Activated CD4-positive, alpha-beta T cell treated with anti-CD3 and anti-CD28 coated beads, Interleukin-10, Interleukin-2, amounts not matched to agents 100 ng/mL and 50 ng/mL, durations not matched to agents 16 hours and 8 hours (primary cell): ENCODE measurements at regions not wholly inside any gene's neighbourhood (a gene's known extent, or its start where the extent isn't known, plus 50 kb on each side); places are given as distances from the start of the nearest gene placed in this dataset.
"Not testable (repeated sequence)": the region's sequence is repeated elsewhere in the genome, so short reads cannot be mapped to it uniquely, and the experiment has no call there.

ENCODE experiments used
- DNase-seq: peaks from one replicate; pipeline ENCODE4 v3.0.0-alpha.2; 2020

DNA sequence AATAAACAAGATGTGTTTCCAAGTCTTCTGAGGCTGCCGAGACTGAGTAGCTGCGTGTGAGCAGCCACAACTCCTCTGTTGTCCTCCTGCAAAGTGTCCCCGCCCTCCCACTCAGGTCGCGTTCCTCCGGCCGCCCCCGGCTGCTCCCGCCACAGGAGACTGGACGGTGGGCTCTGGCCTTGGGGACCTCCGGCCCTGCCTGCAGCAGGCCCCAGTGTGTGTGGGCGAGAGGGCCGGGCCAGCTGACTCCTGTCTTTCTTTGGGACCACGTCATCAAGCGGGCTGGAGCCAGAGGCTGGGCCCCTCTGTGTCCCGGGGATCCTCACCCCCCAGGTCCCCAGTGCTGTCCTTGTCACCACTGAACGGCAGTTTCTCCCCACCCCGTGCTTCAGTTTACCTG lies 175.3 kb downstream of the NPIPB11 start:
- DNase-seq = no peak

DNA sequence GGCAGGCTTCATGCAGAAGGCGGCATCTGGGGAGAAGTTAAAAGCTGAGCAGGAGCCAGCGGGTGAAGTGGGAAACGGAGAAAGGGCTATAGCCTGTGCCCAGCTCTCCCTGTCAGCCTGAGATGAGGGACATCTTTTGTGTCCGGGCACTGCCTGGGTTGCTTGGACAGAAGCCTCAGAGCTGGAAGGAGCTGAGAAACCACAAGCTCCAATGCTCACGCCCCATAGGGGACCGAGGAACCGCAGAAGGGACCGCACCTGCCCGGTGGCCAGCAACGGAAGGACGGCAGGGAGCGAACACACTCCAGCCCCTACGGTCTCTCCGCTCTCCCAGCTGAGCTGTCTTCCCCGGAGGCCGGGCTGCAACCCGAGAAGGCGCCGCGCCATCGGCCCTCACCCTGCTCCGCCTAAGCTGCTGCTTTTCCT lies 175.8 kb downstream of the NPIPB11 start:
- DNase-seq = no peak

DNA sequence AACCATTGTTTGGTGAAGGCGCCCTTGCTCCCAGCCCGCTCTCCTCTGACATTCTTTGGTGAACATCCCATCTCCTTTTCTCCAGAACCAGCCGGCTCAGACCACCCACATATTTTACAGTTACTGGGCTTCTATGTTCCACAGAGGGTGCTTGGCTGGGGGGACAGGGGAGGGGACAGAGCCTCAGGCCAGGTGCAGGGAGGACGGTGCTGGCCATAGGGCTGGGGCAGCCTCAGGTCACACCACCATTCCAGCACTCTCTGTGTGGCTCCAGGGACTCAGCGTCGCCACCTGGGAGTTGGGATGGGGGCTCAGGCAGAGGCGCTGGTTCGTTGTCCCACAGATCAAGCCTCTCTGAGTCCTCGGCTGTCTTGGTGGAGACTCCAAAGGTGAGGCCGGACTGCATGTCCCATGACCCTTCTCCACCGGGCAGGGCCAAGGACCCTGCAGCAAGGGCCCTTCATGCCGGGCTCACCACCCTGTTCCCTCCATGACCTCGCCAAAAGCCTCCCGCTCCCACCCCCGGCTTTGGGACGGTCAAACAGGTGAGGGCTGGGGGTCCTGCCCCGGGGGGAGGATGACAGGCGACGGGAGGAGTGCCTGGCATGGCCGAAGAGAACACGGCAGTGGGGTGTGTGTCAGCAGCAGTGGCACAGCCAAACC lies 176.4 kb downstream of the NPIPB11 start:
- not testable (repeated sequence) for DNase-seq

DNA sequence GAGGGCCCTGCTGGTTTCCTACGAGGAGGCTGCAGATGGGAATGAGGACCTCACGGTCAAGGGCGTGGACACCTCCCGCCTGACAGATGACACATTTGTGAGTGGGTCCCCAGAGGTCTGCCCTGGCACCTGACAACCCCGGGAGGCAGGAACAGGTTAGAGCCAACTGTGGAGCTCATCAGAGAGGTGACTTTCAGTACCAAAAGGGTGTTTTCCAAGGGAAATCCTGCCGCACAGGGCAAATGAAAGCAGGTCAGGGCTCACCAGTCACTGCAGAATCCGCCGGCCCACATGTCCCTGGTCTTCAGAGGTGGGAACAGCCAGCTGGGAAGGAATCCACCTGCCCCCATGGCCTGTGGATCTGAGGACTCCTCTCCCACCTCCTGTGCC lies 176.9 kb downstream of the NPIPB11 start:
- DNase-seq = not testable (repeated sequence)

DNA sequence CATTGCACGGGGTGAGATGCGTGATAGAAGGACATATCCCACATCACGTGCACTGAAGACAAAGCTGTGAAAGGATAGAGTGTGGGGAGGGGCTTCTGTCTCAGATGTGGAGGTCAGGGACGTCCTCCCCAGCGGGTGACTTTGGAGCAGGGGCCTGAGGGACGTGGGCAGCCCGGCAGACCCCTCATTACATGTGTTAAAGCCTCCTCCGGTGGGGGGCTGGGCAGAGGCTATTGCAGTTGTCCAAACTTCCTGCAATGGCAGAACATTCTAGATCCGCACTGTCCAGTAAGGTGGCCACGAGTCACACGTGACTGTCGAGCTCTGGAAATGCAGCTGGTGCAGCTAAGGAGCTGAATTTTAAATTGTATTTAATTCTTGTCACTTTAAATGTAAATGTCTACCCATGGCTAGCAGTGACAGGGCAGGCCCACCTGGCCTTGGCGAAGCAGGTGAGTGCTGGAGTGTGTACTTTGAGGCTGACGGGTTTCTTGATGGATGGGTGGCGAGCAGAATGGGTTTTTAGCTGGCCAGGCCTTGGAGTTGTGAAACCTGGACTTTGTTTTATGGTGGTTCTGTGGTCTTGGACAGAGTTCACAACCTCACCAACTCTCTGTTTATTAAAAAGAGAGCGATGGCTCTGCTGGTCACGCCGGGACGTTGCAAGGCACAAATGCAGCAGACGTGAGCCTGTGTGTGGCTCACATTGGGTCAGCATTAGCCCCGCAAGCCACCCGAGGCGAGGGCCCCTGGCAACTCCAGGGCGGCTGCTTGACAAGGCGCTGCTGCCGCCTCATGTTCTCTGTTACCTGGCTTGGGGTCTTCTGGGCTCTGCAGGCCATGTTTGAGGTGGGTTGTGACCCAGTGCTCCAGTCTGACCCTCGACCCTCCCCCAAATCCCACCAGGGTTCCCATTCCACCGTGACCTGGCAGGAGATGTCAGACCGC lies 177.6 kb downstream of the NPIPB11 start:
- not testable (repeated sequence) for DNase-seq

DNA sequence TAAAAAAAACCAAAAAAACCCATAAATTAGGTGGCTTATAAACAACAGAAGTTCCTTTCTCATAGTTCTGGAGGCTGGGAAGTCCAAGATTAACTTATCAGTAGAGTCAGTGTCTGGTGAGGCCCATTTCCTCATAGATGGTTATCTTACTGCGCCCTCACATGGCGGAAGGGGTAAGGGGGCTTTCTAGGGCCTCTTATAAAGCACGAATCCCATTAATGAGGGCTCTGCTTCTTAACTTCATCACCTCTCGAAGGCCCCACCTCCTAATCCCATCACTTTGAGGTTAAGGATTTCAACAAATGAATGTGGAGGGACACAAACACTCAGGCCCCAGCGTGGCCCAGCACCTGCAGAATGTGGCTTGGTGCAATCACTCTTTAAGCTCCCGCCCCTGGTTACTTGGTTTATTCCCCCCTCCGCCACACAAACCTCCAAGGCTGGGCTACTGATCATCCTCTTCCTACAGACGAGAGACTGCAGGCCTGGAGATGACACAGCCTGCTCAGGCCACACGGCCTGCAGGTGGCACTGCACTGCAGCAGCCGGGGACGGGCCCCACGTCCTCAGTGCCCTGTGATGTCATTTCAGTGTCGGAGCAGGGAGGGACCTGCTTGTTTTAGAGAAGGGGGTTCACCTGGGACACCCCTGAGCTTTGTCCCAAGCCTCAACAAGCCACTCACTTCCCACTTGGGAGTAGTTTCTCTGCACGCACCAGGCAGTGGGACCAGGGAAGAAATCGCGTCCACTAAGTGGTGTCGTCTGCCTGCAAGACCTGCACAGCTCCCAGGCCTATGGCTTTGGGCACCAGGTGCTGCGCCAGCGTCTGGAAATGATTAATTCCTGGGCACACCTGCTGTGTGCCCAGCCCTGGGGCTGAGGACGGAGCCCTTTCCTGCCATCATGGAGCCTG lies 178.5 kb downstream of the NPIPB11 start:
- peak; percentile 59 for DNase-seq

DNA sequence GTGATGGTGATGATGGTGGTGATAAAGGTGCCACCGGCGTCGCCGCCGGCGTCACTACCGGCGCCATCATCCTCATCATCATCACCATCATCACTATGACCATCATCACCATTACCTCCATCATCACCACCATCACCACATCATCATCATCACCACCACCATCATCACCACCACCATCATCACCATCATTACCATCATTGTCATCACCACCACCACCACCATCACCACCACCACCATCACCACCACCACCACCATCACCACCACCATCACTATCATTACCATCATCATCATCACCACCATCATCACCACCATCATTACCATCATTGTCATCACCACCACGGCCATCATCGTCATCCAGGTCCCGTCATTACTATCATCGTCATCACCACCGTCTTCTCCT lies 179.7 kb downstream of the NPIPB11 start:
- no peak for DNase-seq

DNA sequence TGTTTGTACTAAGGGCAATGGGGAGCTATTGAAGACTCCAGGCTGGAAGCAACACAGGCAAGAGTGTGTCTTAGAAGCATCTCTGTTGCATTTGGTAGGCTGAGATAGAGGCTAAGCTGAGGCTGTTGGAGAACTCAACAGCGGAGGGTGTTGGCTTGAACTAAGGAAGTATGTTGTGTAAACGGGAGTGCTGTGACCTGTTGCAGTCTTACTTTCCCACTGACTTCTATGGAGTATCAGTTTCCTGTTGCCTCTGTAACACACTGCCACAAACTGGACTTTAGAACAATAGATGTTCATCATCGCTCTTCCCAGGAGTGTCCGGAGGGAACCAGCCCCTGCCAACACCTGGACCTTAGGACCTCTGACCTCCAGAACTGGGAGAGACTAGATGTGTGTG lies 181.8 kb downstream of the NPIPB11 start:
- DNase-seq = not testable (repeated sequence)

DNA sequence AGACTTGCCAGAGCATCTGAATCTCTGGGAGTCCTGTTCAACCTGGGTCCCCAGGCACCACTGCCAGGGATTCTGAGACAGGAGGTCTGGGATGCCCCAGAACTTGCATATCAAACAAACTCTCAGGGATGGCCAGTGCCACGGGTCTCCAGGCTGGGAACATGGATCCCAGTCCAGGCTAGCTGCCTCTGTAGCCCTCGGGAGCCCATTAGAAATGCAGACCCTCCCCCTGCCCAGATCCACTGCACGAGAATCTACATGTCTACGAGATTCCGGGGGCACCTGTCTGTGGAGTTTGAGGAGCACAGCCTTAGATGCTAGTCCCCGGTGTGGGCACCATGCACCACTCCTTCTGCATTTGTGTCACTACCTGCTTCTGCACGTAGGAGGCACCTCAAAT lies 183.9 kb downstream of the NPIPB11 start:
- not testable (repeated sequence) for DNase-seq

DNA sequence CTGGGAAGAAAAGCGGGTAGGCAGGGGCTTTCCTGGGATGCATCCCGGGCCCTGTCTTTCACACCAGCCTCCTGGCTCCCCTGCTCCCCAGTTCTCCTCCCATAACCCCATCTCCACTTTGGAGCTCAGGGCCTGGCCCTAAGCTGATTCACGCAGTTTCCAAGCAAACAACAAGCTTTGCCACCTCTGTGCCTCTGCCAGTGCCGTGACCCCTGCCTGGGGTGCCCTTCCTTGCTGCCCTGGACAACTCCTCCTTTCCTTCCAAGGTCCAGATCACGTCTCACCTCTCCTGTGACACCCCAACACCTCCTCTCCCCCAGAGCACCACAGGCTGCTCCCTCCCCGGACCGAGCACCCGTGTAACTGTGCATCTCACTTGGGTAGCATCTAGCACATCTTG lies 184.5 kb downstream of the NPIPB11 start:
- not testable (repeated sequence) for DNase-seq

DNA sequence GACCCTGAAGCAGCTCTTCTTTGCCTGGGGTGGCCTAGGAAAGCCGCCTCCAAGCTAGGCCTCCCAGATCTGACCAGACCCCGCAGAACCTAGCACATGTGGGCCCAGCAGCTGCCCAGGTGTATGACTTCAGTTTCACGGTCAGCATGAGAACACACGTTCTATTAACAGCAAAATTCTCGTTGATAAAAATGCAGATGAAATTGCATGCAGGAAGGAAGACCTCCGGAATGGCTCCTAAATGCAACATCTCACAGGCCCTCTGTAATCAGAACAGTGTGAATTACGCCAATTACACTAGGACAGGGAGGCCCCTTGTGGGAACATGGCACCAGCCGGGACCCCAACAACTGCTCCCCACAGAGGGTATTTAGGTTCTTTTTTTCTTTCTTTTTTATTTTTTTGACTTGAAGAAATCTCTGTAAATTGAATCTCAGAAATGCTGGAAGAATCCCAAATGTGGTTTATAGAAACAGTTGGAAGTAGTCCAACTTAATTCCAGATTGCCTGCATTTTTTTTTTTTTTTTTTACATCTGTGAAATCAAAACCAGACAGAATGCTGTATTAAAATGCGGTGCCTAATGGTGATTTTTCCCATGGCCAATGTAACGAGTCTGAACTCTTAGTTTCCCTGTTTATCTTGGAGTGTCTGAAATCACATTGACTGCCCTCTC lies 185.1 kb downstream of the NPIPB11 start:
- not testable (repeated sequence) for DNase-seq

DNA sequence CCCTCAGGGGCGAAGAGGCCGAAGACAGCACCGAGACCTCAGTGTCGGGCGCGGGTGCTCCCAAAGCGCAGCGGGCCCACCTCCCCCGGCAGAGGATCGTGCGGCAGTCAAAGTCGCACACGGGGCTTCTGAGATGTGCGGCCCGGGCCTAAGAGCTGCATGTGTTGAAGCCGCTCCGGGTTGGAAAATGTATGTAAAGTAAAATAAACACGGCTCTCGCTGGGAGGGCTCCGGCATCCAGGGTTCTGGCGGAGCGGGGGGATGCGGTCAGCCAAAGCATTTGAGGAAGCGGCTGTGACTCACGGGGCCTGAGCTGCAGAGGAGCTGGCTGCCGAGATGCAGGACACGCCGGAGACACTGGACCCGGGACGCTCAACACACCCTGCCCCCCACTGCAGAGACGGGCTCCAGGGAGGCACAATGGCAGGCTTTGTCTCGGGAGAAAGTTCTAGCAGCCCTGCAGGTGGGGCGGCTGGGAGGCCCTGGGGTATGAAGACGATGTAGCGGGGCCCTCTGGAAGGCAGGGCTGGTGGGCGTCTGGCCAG lies 185.8 kb downstream of the NPIPB11 start:
- not testable (repeated sequence) for DNase-seq

DNA sequence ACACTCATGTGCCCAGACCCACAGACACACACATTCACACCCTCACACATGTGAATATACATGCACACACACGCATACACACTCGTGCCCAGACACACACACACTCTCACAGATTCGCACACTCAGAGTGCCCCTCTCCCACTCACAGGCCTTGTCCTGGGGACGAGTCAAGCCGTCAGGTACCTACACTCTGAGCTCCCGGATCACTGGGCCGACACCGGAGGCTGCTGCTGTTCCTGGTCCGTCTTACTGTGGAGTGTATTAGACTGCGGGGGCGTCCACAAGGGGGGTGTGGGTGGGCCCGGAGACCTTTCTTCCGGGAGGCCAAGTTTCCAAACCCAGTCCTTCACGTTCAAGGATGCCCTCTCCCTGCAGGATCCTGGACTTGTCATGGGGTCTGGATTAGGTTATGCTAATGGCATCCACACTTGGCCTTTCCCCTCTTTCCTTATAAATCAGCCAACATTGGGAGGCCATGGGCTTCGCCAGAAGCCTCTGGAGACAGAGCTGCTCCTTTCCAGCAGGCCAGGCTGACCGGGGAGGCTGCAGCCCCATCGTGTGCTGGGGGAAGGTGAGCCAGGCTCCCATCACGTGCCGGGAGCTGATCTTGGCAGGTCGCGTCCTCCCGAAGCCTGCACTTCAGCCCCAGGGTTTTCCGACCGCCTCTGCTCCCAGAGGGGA lies 186.4 kb downstream of the NPIPB11 start:
- not testable (repeated sequence) for DNase-seq

DNA sequence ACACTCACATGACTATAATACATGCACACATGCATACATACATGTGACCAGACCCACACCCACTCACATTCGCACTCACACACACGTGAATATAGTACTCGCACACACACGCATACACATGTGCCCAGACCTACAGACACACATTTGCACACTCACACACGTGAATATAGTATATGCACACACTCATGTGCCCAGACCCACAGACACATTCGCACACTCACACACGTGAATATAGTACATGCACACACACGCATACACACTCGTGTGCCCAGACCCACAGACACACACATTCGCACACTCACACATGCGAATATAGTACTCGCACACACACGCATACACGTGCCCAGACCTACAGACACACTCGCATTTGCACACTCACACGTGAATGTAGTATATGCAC lies 186.9 kb downstream of the NPIPB11 start:
- not testable (repeated sequence) for DNase-seq

DNA sequence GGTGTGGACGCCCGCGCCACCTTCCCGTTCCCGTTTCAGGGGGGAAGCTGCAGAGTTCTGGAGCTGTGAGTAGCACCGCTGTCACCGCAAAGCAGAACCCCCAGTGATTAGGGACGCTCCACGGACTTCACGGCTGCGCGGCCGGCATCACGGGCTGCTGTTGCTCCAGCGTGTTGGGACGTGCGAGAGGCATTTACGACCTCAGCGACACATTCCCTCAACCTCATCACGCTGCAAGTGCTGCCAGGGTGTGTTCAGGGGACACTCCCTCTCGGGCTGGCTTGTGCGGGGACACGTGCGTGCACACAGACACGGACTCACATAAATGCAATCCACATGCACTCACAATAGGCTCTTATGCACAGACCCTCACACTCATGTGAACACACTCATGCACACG lies 187.9 kb downstream of the NPIPB11 start:
- not testable (repeated sequence) for DNase-seq

DNA sequence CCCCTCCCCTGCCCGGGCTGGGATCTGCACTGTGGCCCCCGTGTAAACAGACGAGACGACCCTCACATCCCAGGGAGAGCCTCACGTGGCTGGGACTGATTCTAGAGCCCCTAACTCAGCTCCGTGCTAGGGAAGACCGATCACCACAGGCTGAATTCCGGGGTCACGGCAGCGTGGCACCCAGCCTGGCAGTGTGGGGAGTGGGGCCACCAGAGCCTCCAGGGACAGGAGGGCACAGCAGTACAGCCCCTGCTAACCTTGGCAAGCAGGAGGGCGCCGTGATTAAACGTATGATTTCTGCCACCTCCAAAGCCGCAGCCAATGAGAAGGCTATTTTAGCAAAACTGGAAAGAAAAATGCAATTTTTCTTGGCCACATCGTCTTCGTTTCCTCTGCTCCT lies 188.3 kb downstream of the NPIPB11 start:
- not testable (repeated sequence) for DNase-seq

DNA sequence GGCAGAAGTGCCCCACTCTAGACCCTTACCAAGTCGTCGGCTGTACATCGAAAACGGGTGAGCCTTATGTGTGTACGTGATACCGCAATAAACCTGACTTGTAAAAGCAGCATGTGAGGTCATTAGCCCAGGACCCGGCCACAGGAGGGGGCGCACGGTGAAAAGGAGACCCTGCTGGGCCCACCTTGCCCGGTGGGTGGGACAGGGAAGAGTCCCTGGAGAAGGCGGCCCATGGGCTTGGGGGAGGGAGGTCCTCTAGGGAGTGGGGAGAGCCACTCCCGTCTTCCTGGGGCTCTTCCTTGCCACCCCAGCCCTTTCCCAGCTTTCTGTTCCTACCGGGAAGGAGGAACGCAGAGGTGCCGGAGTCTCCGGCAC lies 188.8 kb downstream of the NPIPB11 start:
- DNase-seq = not testable (repeated sequence)

DNA sequence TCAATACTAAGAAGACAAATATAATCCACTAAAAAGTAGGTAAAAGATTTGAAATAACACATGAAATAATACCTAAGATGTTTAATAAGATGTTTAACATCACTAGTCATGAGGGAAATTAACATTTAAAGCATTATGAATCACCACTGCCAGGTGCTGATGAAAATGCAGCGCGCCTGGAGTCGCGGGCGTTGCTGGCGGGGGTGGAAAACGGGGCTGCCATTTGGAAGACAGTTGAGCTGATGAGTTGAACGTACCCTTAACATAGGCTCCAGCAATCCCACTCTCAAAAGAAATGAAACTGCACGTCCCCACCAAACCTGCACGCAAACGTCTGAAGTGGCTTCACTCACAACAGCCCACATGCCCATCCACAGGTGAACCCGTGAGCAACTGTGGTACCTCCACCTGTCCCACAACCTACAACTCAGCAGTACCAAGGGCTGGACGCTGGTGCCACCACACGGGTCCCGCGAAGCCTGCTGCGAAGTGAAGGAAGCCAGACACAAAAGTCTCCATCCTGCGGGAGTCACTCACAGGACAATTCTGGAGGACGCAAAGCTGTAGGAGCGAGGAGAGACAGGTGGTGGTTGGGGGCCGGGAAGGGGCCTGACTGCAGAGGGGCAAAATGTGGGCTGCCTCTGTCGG lies 189.3 kb downstream of the NPIPB11 start:
- not testable (repeated sequence) for DNase-seq

DNA sequence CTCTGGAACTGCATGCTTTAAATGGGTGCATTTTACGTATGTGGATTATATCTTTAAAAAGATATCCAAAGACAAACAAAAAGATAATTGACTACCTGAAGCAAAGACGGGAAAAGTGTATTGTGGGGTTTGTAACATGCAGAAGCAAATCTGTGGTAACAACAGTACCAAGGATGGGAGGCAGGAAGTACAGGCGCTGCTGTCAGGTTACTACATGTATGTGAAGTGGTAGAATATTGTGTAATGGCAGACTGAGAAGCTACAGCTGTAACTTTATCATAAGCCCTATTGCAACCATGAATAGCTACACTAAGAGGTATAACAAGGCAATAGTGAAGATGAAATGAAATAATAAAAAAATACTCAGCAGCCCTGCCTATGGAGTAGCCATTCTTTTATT lies 192.7 kb downstream of the NPIPB11 start:
- DNase-seq = not testable (repeated sequence)

DNA sequence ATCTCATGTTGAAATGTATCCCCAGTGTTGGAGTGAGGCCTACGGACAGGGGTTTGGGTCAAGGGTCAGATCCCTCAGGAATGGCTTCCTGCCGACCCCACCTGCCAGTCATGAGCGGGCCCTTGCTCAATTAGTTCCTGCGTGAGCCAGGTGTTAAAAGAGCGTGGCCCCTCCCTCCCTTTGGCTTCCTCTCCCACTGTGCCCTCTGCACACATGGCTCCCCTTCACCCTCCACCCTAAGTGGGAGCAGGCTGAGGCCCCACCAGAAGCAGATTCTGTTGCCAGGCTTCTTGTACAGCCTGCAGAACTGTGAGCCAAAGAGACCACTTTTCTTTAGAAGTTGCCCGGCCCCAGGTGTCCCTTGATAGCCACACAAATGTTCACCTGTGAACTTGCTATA lies 193.3 kb downstream of the NPIPB11 start:
- not testable (repeated sequence) for DNase-seq
